ENCODE measurements at regions not wholly inside any gene's neighbourhood (a gene's known extent, or its start where the extent isn't known, plus 50 kb on each side); places are given as distances from the start of the nearest gene placed in this dataset.

DNA sequence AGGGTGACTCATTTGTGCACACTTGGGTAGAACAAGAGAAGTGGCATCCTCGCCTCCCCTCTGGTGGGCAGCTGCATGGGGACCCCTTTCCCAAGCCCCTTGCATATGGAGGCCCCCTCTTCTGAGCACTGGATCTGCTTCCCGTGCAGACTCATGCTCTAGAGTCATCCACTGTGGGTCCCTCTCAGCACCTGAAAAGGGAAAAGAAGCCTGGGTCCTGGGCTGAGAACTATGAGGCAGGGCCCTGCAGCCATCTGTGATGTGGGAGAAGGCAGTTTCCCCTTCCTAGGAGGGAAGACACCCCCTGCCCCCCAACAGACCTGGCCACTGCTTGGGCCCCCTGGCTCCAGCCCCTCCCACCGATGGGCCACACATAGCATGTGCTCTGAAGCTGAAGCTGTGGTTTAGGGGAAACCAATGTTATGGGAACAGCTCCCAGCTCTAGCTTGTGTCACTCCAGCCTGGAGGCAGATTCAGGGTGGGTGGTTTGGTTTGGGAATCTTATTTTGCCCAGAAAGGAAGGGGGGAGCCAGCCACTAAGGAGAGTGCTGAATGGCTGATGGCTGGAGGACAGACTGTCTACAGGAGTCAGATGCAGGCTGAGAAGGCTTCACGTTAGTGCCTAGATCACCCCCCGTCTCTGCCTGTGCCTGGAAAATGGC, 172.8 kb downstream of the GLI2 start:
- TF ChIP-seq, protein P1, sequence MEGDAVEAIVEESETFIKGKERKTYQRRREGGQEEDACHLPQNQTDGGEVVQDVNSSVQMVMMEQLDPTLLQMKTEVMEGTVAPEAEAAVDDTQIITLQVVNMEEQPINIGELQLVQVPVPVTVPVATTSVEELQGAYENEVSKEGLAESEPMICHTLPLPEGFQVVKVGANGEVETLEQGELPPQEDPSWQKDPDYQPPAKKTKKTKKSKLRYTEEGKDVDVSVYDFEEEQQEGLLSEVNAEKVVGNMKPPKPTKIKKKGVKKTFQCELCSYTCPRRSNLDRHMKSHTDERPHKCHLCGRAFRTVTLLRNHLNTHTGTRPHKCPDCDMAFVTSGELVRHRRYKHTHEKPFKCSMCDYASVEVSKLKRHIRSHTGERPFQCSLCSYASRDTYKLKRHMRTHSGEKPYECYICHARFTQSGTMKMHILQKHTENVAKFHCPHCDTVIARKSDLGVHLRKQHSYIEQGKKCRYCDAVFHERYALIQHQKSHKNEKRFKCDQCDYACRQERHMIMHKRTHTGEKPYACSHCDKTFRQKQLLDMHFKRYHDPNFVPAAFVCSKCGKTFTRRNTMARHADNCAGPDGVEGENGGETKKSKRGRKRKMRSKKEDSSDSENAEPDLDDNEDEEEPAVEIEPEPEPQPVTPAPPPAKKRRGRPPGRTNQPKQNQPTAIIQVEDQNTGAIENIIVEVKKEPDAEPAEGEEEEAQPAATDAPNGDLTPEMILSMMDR (conservative IDR thresholded peaks at IDR 0.05; ENCODE audit: low read length), result no peak
- TF ChIP-seq EZH2phosphoT487 (IDR thresholded peaks at IDR 0.05; ENCODE audit: borderline replicate concordance), result no peak
